DND-41 (cell line): ENCODE measurements at regions not wholly inside any gene's neighbourhood (a gene's known extent, or its start where the extent isn't known, plus 50 kb on each side); places are given as distances from the start of the nearest gene placed in this dataset.
"Not testable (repeated sequence)": the region's sequence is repeated elsewhere in the genome, so short reads cannot be mapped to it uniquely, and the experiment has no call there.

Experiments used
- CTCF ChIP-seq: IDR thresholded peaks from 2 replicates; pipeline ENCODE4 v1.5.1; 2012; ENCODE audit warnings: borderline replicate concordance, low read length, moderate library complexity, mild to moderate bottlenecking; ENCODE audit not compliant: poor library complexity, severe bottlenecking; ENCODE audit errors: extremely low read depth
- EZH2 ChIP-seq: IDR thresholded peaks from 3 replicates; pipeline ENCODE4 v1.6.1; 2012; ENCODE audit warnings: borderline replicate concordance, low read depth, mild to moderate bottlenecking, moderate library complexity, low read length, inconsistent platforms; ENCODE audit not compliant: severe bottlenecking

DNA sequence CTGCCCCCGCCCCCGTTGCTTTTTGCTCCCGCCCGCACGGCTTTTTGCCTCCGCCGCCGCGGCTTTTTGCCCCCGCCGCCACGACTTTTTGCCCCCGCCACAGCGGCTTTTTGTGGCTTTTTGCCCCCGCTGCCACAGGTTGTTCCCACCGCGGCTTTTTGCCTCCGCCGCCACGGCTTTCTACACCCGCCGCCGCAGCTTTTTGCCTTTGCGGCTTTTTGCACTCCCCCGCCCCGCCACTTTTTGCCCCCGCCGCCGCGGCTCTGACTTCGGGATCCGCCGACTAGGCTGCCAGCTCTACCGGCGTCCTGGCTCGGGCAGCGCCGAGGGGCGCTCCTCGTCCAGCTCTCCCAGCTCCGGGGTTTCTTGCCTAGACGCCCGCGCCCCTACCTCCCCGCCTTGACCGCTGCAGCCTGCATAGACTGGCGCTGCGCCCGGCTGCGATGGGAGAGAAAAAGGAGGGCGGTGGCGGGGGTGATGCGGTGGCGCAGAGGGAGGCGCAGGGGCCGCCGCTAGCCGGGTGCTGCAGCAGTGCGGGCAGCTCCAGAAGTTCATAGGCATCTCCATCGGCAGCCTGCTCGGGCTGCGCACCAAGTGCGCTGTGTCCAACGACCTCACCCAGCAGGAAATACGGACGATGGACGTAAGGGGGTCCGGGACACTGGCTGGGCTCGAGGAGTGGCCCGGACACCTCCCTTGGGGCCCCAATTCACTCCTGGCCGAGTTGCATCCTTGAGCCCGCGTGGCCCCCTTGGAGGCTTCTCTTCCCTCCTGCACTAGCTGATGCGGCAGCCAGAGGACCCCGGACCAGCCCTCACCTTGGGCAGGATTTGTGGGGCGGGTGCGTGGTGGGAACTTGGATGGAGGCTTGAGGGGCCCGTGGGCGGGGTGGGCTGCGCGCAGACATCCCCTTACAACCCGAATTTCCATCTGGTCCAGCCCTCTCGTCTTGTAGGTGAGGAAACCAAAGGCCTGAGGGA is 555.7 kb downstream of the TP53TG3F start:
- not testable (repeated sequence) for TF ChIP-seq CTCF, EZH2
